Right ventricle myocardium inferior (tissue), 1 donor: ENCODE measurements at regions not wholly inside any gene's neighbourhood (a gene's known extent, or its start where the extent isn't known, plus 50 kb on each side); places are given as distances from the start of the nearest gene placed in this dataset.
"Not testable (repeated sequence)": the region's sequence is repeated elsewhere in the genome, so short reads cannot be mapped to it uniquely, and the experiment has no call there.

Source experiments
- ATAC-seq: fragments of 200-7000 bp; cut with Tn5 transposase; one replicate; pipeline ENCODE4 v1.9.1; 2020; ENCODE audit warnings: mild to moderate bottlenecking, moderate library complexity
- DNase-seq: peaks from one replicate; pipeline ENCODE4 v3.0.0; 2021; ENCODE audit errors: missing footprints
- intact Hi-C: fragments of 100-400 bp; cut with DNase I; formaldehyde crosslinking; loops from one replicate; pipeline ENCODE4 v1.11.0; 2022
- donor health status: DM: no; HTN: yes; CAD: no; lungs with severe emphysema.

GRCh38 chr9:88291056-88291455, 97.2 kb upstream of the SPIN1 start:
- ATAC-seq (no peak), DNase-seq (no peak)
- intact Hi-C loops: no loop called here

DNA sequence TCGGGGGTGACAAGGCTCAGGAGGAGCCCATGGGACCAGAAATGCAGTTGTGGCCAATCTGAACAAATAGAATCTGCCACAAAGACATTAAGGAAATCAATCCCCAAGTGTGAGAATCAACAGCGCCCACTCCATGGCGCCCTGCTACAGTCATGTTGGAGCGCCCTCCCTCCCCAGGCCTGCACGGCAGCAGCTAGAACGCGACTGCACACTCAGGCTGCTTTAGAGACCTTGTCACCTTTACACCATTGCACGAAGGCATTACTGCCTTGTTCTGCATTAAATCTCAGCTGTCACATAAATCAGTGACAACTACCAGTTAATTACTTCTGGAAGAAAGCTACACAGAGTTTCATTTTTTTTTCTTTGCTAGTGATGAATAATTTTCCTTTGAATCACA, 98.7 kb upstream of the SPIN1 start:
- intact Hi-C loops: no loop called here
- ATAC-seq (no peak), DNase-seq (no peak)

DNA sequence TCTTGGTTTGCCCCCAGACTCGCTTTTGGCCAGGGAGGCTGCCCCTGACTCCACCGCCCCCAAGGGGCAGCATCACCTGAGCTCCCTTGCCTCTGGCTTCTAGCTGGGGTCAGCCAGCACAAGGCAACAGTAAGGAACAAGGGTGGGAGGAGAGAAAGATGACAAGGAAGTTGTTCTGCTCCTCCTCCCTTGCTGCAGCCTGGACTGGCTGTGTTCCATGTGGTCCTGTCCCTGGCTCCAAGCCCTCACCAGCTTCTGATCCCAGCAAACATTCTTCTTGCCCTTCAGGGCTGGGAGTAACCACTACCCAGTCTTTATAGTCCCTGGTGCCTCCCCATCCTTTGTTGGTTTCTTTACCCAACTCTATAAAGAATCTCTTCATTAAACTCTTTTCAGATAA, 100.3 kb upstream of the SPIN1 start:
- intact Hi-C loops: no loop called here
- ATAC-seq (no peak), DNase-seq (no peak)

GRCh38 chr9:88280816-88281382, 107.3 kb upstream of the SPIN1 start:
- ATAC-seq (no peak), DNase-seq (no peak)
- intact Hi-C loops: no loop called here

DNA sequence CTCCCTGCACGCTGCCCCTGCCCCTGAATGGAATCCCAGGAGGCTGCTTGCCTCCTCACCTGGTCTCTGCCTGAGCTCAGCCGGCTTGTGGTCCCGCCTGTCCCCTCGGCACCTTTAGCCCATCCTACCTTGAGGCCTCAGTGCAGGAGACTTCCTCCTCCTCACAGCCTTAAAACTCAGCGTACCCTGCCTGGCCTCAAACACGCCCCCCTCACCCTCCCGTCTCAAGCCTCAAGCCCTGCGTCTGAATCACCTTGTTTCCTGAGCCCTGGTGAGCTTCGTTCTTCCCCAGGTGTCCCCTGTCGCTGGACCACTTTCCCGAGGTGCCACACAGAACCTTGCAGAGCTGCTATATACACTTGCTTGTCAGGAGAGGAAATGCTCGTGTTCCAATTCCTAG, 110.2 kb upstream of the SPIN1 start:
- no peak for DNase-seq
- intact Hi-C loops: no loop called here
- ATAC-seq: no peak

DNA sequence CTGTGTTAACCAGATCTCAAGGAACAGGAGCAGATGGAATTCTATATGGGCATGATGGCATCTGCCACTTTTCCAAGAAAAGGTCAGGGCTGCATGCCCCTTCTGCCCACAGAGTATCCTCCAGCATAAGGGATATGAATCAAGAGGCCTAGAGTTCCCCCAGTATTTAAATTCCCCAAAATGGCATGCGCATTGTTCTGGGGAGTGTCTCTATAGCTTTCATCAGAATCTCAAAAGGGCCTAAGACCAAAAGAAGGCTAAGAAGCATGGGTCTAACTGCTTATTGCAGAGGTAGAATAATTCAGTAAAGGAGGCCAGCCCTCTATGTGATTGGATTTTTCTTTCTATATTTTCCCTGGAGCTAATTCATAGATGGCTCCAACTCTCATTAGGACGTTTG, 114.2 kb upstream of the SPIN1 start:
- intact Hi-C loops: no loop called here
- DNase-seq (no peak), ATAC-seq (no peak)

DNA sequence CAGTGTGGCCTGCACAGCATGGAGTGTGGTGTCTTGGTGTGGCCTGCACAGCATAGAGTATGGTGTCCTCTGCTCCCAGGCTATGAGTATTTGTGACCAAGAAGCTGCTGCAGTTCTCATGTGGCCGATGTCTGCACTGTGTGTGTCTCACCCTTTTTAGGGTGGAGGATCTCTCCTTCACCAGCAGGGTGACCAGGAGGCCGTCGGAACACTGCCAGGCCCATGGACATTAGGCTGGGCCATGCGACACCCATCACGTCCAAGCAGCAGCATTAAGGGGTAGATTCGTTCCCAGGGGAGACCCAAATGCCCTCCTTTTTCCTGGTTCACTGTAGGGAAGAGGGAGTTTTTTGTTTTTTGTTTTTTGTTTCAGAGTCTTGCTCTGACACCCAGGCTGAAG, 115.3 kb upstream of the SPIN1 start:
- intact Hi-C loops: no loop called here
- DNase-seq (no peak), ATAC-seq (no peak)

DNA sequence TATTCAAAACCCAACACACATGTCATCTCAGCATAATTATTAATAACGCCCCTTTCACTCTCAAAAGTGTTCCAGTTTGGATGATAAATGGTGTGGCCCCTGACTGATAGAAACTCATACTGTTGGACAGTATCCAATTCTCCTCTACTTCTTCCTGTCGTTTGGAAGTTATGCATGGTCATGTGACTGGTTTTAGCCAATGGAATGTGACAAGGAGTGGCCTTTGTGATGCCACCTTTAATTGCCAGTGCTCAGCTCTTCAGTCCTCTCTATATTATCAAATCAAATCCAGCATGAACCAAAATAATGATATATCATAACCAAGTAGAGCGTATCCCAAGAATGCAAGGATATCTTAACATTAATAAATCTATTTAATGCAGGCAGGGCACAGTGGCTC, 117.8 kb upstream of the SPIN1 start:
- ATAC-seq: no peak
- DNase-seq: no peak
- intact Hi-C loops: no loop called here

DNA sequence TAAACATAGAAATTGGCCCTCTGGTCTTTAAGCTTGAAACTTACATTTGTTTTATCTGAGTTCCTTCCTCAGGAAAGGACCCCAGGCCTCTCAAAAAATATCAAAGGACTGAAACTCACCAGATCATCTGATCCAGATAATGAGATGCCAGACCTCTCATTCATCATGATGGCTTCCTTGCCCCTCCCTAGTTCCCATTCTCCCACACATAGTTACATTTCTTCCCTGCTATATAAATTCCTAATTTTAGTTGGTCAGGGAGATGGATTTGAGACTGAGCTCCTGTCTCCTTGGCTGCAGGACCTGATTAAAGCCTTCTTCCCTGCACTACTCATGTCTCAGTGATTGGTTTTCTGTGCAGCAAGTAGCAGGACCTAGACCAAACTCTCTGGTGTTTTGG, 119.4 kb upstream of the SPIN1 start:
- ATAC-seq (no peak), DNase-seq (no peak)
- intact Hi-C loops: no loop called here

DNA sequence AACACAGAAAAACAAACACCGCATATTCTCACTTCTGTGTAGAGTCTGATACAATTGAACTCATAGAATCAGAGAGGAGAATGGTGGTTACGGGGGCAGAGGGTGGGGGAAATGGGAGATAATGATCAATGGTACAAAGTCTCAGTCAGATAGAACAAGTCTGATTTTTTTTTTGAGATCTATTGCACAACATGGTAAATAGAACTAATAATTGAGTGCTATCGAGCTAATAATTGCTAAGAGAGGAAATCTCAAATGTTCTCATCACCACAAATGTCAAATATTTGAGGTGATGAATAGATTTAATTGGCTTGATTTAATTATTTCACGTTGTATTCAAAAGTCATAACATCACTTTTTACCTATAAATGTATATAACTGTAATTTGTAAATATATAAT, 121.0 kb upstream of the SPIN1 start:
- intact Hi-C loops: no loop called here
- no peak for ATAC-seq
- DNase-seq: no peak

- ATAC-seq (no peak), DNase-seq (no peak)
- intact Hi-C loops: no loop called here
These were observed 121.8 kb upstream of the SPIN1 start for GRCh38 chr9:88266416-88266815.

- ATAC-seq (no peak), DNase-seq (no peak)
- intact Hi-C loops: no loop called here
These were observed 120.7 kb upstream of the SPATA31C2 start for GRCh38 chr9:88259001-88259400.

DNA sequence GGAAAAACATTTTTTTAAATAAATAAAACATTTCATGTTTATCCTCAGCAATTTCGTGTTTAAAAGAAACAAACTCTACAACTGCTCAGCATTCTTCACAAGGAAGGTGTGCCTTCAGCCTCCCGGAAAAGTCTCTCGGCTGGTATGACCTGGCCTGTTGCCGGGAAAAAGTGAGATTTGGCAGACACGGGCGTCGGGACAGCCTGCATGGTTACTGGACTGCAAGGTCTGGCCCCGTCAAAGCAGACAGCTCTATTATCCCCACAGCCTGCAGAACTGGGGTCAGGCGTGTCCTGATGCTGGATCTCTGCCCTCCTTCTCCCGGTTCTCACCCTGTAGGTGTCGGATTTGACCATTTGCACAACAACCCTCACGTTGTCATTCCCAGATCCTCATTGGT, 120.3 kb upstream of the SPATA31C2 start:
- ATAC-seq: peak; percentile 83
- intact Hi-C loops: no loop called here
- DNase-seq: peak; percentile 74

DNA sequence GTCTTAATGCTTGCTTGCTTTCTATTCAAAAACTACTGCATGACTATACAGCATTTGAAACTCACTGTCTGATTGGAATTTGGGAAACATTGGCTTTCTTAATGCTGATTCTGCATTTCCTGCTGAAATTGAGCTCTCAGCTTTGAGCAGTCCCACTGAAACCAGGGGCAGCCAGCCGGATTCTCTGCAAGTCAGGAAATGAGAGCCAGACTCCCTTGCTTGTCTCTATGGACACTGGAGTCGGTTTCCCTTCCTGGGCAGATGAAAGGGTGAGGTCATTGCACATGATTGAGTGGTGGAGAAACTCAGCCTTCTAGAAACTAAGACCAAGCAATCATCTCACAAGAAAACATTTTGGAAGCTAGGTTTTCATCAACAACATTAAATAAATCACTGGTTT, 119.7 kb upstream of the SPATA31C2 start:
- ATAC-seq (peak; percentile 77), DNase-seq (no peak)
- intact Hi-C loops: no loop called here

DNA sequence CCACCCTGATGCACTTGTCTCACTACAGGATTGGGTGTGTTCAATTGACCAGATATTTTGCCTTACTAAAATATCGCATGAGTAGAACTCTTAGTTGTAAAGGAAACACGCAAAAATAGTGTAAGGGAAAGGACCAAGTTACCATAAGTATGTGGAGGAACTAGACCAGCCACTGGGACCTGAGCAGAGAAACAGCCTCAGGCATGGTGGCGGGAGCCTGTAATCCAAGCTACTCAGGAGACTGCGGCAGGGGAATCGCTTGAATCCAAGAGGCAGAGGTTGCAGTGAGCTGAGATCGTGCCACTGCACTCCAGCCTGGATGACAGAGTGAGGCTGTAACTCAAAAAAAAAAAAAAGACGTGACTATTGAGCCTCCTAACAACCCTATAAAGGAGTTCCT, 117.9 kb upstream of the SPATA31C2 start:
- intact Hi-C loops: no loop called here
- no peak for ATAC-seq
- no peak for DNase-seq

DNA sequence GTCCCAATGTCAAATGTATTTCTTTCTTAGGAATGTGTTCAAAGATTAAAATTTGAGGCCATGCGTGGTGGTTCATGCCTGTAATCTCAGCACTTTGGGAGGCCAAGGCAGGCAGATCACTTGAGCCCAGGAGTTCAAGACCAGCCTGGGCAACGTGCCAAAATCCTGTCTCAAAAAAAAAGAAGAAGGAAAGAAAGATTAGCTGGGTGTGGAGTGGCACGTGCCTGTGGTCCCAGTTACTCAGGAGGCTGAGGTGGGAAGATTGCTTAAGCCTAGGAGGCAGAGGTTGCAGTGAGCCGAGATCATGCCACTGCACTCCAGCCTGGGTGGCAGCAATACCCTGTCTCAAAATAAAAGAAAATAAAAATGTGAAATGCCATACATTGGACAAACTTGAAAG, 117.5 kb upstream of the SPATA31C2 start:
- ATAC-seq, DNase-seq, intact Hi-C loops: not testable (repeated sequence)

DNA sequence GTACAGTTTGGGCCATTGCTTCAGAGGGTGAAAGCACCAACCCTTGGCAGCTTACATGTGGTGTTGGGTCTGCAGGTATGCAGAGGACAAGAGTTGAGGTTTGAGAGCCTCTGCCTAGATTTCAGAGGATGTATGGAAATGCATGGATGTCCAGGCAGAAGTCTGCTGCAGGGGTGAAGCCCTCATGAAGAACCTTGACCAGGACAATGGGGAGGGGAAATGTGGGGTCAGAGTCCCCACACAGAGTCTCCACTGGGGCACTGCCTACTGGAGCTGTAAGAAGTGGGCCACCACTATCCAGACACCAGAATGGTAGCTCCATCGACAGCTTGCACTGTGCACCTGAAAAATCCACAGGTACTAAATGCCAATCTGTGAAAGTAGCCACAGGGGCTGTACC, 113.6 kb upstream of the SPATA31C2 start:
- DNase-seq (no peak), ATAC-seq (no peak)
- intact Hi-C loops: no loop called here

- no peak for ATAC-seq
- intact Hi-C loops: no loop called here
- DNase-seq: no peak
These were observed 105.5 kb upstream of the SPATA31C2 start for GRCh38 chr9:88243736-88244135.

DNA sequence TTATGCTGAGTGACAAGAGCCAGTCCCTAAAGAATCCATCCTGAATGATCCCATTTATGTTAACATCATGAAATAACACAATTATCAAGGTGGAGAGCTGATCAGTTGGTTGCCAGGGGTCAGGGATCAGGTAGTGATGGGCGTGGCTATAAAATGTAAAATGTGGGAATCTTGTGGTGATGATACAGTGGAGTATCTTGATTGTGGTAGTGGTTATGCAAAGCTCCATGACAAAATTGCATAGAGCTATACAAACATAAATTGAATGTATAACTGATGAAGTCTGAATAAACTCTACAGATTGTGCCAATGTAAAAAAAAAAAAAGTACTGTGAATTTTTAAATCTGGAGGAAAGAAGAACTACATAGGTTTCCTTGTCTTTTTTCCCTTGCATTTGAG, 104.6 kb upstream of the SPATA31C2 start:
- intact Hi-C loops: no loop called here
- ATAC-seq: no peak
- DNase-seq: no peak

GRCh38 chr9:88237991-88238571, 99.8 kb upstream of the SPATA31C2 start:
- DNase-seq (no peak), ATAC-seq (no peak)
- intact Hi-C loops: no loop called here

- DNase-seq: no peak
- ATAC-seq: peak; percentile 10
- intact Hi-C loops: no loop called here
These were observed 99.2 kb upstream of the SPATA31C2 start for GRCh38 chr9:88237479-88237961.
